ENCODE measurements at regions not wholly inside any gene's neighbourhood (a gene's known extent, or its start where the extent isn't known, plus 50 kb on each side); places are given as distances from the start of the nearest gene placed in this dataset.

DNA sequence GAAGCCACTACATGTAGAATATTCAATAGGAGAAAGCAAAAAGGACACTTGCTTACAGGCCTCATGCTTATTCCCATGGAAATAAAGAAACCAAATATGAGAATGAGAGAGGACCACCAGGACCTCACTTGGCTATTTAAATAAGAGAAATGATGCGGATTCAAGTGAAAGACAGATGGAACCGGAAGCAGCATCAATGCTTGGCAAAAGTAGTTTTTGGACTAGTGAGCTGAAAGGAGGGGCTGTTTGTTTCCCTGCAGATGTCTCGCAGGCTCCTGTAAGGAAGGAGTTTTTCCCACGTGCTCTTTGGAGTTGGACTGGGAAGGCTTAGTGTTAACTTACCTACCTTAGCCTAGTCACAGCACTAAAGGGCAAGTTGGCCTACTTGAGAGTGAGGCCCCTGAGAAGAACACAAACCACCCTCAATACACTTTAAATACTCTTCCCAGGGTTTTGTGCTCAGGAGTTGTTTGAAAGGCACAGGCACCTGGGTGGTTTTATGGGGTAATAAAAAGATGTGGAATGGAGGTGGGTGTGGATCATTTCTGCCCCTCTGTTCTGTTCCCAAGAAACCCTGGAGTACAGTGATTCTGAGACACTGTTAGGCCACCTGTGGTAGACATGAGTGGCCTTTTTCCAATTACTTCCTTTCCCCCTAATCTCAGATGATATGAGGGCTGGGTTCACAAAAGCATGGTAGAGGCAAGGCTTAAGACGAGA is 113.3 kb upstream of the C1GALT1C1 start:
- no peaks in the 10 kb centered on the region for H3K36me3 ChIP-seq (ENCODE audit: control insufficient read depth in 2 of 2, insufficient read depth in 1 of 2, low read length in 2 of 2)
- H3K27ac ChIP-seq (ENCODE audit: extremely low read depth, low read depth, low read length) = no peak overlapping the region
- no peak for TF ChIP-seq ZNF214 (tag by site-specific recombination; IDR thresholded peaks at IDR 0.05; ENCODE audit: borderline replicate concordance)
- TF ChIP-seq ZNF394 (tag by site-specific recombination; IDR thresholded peaks at IDR 0.05; ENCODE audit: borderline replicate concordance) = no peak
- TF ChIP-seq ZEB2 (tag by site-specific recombination; IDR thresholded peaks at IDR 0.05) = no peak
- TF ChIP-seq ZNF473 (tag by site-specific recombination; IDR thresholded peaks at IDR 0.05) = no peak
- TF ChIP-seq ZNF416 (tag by site-specific recombination; IDR thresholded peaks at IDR 0.05) = no peak
- TF ChIP-seq ZNF391 (tag by site-specific recombination; IDR thresholded peaks at IDR 0.05; ENCODE audit: borderline replicate concordance, low read depth) = no peak
- TF ChIP-seq ZNF624 (tag by site-specific recombination; IDR thresholded peaks at IDR 0.05) = no peak
- no peak for TF ChIP-seq ZNF48 (tag by site-specific recombination; IDR thresholded peaks at IDR 0.05)
- TF ChIP-seq KLF16 (tag by site-specific recombination; IDR thresholded peaks at IDR 0.05) = no peak
- no peak for TF ChIP-seq ZNF366 (tag by site-specific recombination; conservative IDR thresholded peaks at IDR 0.05)
- TF ChIP-seq, protein P1, sequence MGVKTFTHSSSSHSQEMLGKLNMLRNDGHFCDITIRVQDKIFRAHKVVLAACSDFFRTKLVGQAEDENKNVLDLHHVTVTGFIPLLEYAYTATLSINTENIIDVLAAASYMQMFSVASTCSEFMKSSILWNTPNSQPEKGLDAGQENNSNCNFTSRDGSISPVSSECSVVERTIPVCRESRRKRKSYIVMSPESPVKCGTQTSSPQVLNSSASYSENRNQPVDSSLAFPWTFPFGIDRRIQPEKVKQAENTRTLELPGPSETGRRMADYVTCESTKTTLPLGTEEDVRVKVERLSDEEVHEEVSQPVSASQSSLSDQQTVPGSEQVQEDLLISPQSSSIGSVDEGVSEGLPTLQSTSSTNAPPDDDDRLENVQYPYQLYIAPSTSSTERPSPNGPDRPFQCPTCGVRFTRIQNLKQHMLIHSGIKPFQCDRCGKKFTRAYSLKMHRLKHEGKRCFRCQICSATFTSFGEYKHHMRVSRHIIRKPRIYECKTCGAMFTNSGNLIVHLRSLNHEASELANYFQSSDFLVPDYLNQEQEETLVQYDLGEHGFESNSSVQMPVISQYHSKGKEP (tag by site-specific recombination; IDR thresholded peaks at IDR 0.05) = no peak
- no peak for TF ChIP-seq ZNF274 (IDR thresholded peaks at IDR 0.05; ENCODE audit: low read length)
- TF ChIP-seq ZNF274 (tag by site-specific recombination; IDR thresholded peaks at IDR 0.05; ENCODE audit: borderline replicate concordance) = no peak
- no peak for TF ChIP-seq ZNF423 (tag by site-specific recombination; IDR thresholded peaks at IDR 0.05)
- no peak for TF ChIP-seq ZFP37 (tag by site-specific recombination; IDR thresholded peaks at IDR 0.05)
- TF ChIP-seq ZSCAN30 (tag by site-specific recombination; IDR thresholded peaks at IDR 0.05) = no peak
- no peak for TF ChIP-seq ZNF560 (tag by site-specific recombination; IDR thresholded peaks at IDR 0.05; ENCODE audit: borderline replicate concordance)
- TF ChIP-seq ZNF843 (tag by site-specific recombination; IDR thresholded peaks at IDR 0.05) = no peak
- ChIA-PET POLR2A (no interaction called here), CTCF (no interaction called here)
- no peak overlapping the region for H3K4me3 ChIP-seq (ENCODE audit: low read depth, low read length)
- H3K9me3 ChIP-seq (ENCODE audit: control insufficient read depth, insufficient read depth, low read depth, low read length) = no peaks in the 10 kb centered on the region; the same call in 1 of the 2 replicates
- H3K4me1 ChIP-seq (ENCODE audit: control insufficient read depth, insufficient read depth, low read length) = no peaks in the 10 kb centered on the region

GRCh38 chrX:120741452-120741851 is 111.6 kb upstream of the C1GALT1C1 start:
- Histone ChIP-seq H3K36me3 (ENCODE audit: control insufficient read depth in 2 of 2, insufficient read depth in 1 of 2, low read length in 2 of 2) (no peaks in the 10 kb centered on the region), H3K27ac (ENCODE audit: extremely low read depth, low read depth, low read length) (no peak overlapping the region), H3K4me3 (ENCODE audit: low read depth, low read length) (no peak overlapping the region), H3K4me1 (ENCODE audit: control insufficient read depth, insufficient read depth, low read length) (no peaks in the 10 kb centered on the region), H3K9me3 (ENCODE audit: control insufficient read depth, insufficient read depth, low read depth, low read length) (no peaks in the 10 kb centered on the region; the same call in 1 of the 2 replicates)
- CTCF ChIA-PET = interaction anchor here (0.7 kb wide), 1 partner anchor 49 kb away, joined by 4 read pairs; no protein-coding TSS in a partner anchor
- TF ChIP-seq, protein P2, sequence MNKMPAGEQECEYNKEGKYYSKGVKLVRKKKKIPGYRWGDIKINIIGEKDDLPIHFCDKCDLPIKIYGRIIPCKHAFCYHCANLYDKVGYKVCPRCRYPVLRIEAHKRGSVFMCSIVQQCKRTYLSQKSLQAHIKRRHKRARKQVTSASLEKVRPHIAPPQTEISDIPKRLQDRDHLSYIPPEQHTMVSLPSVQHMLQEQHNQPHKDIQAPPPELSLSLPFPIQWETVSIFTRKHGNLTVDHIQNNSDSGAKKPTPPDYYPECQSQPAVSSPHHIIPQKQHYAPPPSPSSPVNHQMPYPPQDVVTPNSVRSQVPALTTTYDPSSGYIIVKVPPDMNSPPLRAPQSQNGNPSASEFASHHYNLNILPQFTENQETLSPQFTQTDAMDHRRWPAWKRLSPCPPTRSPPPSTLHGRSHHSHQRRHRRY (tag by site-specific recombination; IDR thresholded peaks at IDR 0.05) = no peak
- TF ChIP-seq ZNF785 (tag by site-specific recombination; IDR thresholded peaks at IDR 0.05) = no peak
- TF ChIP-seq ZNF16 (tag by site-specific recombination; IDR thresholded peaks at IDR 0.05; ENCODE audit: low read depth) = no peak
- TF ChIP-seq ZNF571 (tag by site-specific recombination; IDR thresholded peaks at IDR 0.05) = no peak
- no peak for TF ChIP-seq PATZ1 (tag by site-specific recombination; IDR thresholded peaks at IDR 0.05)
- no peak for TF ChIP-seq ZNF707 (tag by site-specific recombination; IDR thresholded peaks at IDR 0.05)
- TF ChIP-seq ZNF391 (tag by site-specific recombination; IDR thresholded peaks at IDR 0.05; ENCODE audit: borderline replicate concordance, low read depth) = no peak
- no peak for TF ChIP-seq ZNF626 (tag by site-specific recombination; IDR thresholded peaks at IDR 0.05)
- no peak for TF ChIP-seq ZNF530 (tag by site-specific recombination; IDR thresholded peaks at IDR 0.05; ENCODE audit: low read depth)
- TF ChIP-seq ZNF433 (tag by site-specific recombination; IDR thresholded peaks at IDR 0.05; ENCODE audit: low read depth) = no peak
- TF ChIP-seq ZNF202 (tag by site-specific recombination; IDR thresholded peaks at IDR 0.05; ENCODE audit: borderline replicate concordance) = no peak
- TF ChIP-seq OSR2 (tag by site-specific recombination; IDR thresholded peaks at IDR 0.05) = no peak
- no peak for TF ChIP-seq WT1 (tag by site-specific recombination; IDR thresholded peaks at IDR 0.05)
- TF ChIP-seq ZFP3 (tag by site-specific recombination; IDR thresholded peaks at IDR 0.05; ENCODE audit: low read depth) = no peak
- TF ChIP-seq ZNF544 (tag by site-specific recombination; IDR thresholded peaks at IDR 0.05) = no peak
- no peak for TF ChIP-seq ZNF37A (tag by site-specific recombination; IDR thresholded peaks at IDR 0.05)
- POLR2A ChIA-PET = no interaction called here

All from HEK293 (cell line).